RWPE2 (cell line): ENCODE measurements at regions not wholly inside any gene's neighbourhood (a gene's known extent, or its start where the extent isn't known, plus 50 kb on each side); places are given as distances from the start of the nearest gene placed in this dataset.
"Not testable (repeated sequence)": the region's sequence is repeated elsewhere in the genome, so short reads cannot be mapped to it uniquely, and the experiment has no call there.

Source experiments
- ATAC-seq: fragments of 200-7000 bp; cut with Tn5 transposase; 3 replicates; pipeline ENCODE4 v1.9.1; 2021; ENCODE audit warnings: low read depth
- DNase-seq: peaks from one replicate; pipeline ENCODE4 v3.0.0-alpha.2; 2020; ENCODE audit warnings: low spot score
- H3K27ac ChIP-seq: fragments of 450-650 bp; 2 replicates; pipeline ENCODE4 v1.5.1; 2017; ENCODE audit warnings: mild to moderate bottlenecking; ENCODE audit not compliant: poor library complexity, severe bottlenecking
- H3K27me3 ChIP-seq: fragments of 250-450 bp; sonication (Bioruptor Pico); 2 replicates; pipeline ENCODE4 v1.5.1; 2021; ENCODE audit warnings: mild to moderate bottlenecking, moderate library complexity; ENCODE audit not compliant: insufficient read depth, poor library complexity, severe bottlenecking
- H3K36me3 ChIP-seq: fragments of 250-450 bp; sonication (Bioruptor Pico); 2 replicates; pipeline ENCODE4 v1.5.1; 2020; ENCODE audit warnings: low read depth, mild to moderate bottlenecking, moderate library complexity
- H3K4me1 ChIP-seq: fragments of 250-450 bp; sonication (Bioruptor Pico); 2 replicates; pipeline ENCODE4 v1.5.1; 2021; ENCODE audit warnings: mild to moderate bottlenecking, moderate library complexity; ENCODE audit not compliant: insufficient read depth, poor library complexity, severe bottlenecking
- H3K4me3 ChIP-seq: fragments of 250-450 bp; sonication (Bioruptor Pico); 2 replicates; pipeline ENCODE4 v1.5.1; 2021; ENCODE audit warnings: mild to moderate bottlenecking, moderate library complexity; ENCODE audit not compliant: severe bottlenecking
- H3K9me3 ChIP-seq: fragments of 250-450 bp; sonication (Bioruptor Pico); 2 replicates; pipeline ENCODE4 v1.5.1; 2021; ENCODE audit warnings: mild to moderate bottlenecking, moderate library complexity; ENCODE audit not compliant: severe bottlenecking
- CTCF ChIP-seq: fragments of 450-650 bp; IDR thresholded peaks from one replicate; pipeline ENCODE4 v1.5.1; 2017; ENCODE audit warnings: mild to moderate bottlenecking, moderate library complexity; ENCODE audit not compliant: poor library complexity, severe bottlenecking

DNA sequence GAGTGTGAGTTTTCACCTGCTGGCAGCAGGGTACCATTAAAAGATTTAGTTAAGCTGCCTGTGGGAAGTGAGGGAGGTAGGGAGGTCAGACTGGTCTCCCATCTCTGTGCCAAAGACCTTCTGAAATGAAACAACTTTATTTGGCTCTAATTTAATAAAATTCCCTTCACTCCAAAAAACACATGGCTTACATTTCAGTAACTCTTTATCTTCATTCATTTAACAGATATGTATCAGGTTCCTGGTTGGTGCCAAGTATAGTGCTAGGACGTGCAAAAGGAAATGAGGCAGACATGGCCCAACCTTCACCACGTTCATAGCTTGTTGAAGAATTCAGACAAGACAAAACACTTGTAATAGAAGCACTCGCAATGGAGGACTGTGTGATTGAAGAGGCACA is 282.3 kb downstream of the SEC16B start:
- Histone ChIP-seq H3K36me3 (no peaks in the 10 kb centered on the region), H3K27ac (no peak overlapping the region), H3K9me3 (no peaks in the 10 kb centered on the region), H3K27me3 (no peaks in the 10 kb centered on the region), H3K4me3 (no peak overlapping the region), H3K4me1 (no peaks in the 10 kb centered on the region)
- ATAC-seq (no peak), DNase-seq (no peak)
- TF ChIP-seq CTCF: no peak

- no peaks in the 10 kb centered on the region for H3K36me3 ChIP-seq
- no peaks in the 10 kb centered on the region for H3K4me1 ChIP-seq
- no peak for TF ChIP-seq CTCF
- no peaks in the 10 kb centered on the region for H3K9me3 ChIP-seq
- H3K27ac ChIP-seq: no peak overlapping the region
- ATAC-seq: no peak
- no peak for DNase-seq
- H3K27me3 ChIP-seq: no peaks in the 10 kb centered on the region
- H3K4me3 ChIP-seq: no peak overlapping the region
These were observed 282.9 kb downstream of the SEC16B start for GRCh38 chr1:177686933-177687332.

- no peaks in the 10 kb centered on the region for H3K4me1 ChIP-seq
- no peak for TF ChIP-seq CTCF
- H3K9me3 ChIP-seq: no peaks in the 10 kb centered on the region
- peaks cover 1% of the 10 kb centered on the region for H3K27me3 ChIP-seq
- ATAC-seq (no peak), DNase-seq (no peak)
- H3K27ac ChIP-seq: no peak overlapping the region
- H3K4me3 ChIP-seq: no peak overlapping the region
- no peaks in the 10 kb centered on the region for H3K36me3 ChIP-seq
These were observed 300.7 kb downstream of the SEC16B start for GRCh38 chr1:177669161-177669560.

GRCh38 chr1:177665935-177666334 is 303.9 kb downstream of the SEC16B start:
- no peak for ATAC-seq
- peaks cover 3% of the 10 kb centered on the region for H3K27me3 ChIP-seq
- no peak overlapping the region for H3K4me3 ChIP-seq
- H3K9me3 ChIP-seq: no peaks in the 10 kb centered on the region
- no peak for TF ChIP-seq CTCF
- H3K4me1 ChIP-seq: no peaks in the 10 kb centered on the region
- no peak overlapping the region for H3K27ac ChIP-seq
- no peaks in the 10 kb centered on the region for H3K36me3 ChIP-seq
- no peak for DNase-seq

DNA sequence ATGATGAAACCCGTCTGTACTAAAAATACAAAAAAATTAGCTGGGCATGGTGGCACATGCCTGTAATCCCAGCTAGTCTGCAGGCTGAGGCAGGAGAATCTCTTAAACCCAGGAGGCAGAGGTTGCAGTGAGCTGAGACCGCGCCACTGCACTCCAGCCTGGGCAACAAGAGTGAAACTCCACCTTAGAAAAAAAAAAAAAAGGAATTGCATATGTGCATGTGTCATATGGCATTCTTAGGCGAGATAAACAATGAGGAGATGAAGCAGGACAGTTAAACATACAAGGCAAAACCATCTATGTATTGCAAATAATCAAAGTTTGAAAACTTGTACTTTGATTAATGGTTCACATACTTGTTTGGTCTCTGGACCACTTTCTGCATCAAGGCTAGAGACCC is 305.1 kb downstream of the SEC16B start:
- not testable (repeated sequence) for H3K9me3 ChIP-seq, DNase-seq, H3K4me3 ChIP-seq, H3K4me1 ChIP-seq, ATAC-seq, H3K27ac ChIP-seq, H3K36me3 ChIP-seq, H3K27me3 ChIP-seq

DNA sequence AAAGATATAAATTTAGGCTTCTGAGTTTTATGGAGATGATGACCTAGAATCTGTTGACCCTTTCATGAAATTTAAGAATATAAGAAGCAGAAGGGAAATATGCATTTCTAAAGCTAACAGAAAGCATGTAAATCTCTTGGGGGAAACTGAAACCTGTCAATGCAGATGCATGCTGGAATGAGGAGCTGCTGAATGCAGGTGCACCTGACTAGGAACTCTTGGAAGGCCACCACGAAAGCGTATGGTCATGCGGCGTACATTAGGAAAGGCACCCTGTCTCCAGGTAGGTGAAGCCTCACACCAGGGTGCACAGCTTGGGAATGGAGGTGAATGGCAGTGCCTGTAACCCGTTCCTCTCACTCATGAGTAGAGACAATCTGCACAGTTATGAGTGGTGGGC is 309.7 kb downstream of the SEC16B start:
- Histone ChIP-seq H3K9me3 (no peaks in the 10 kb centered on the region), H3K27ac (no peak overlapping the region), H3K4me1 (no peaks in the 10 kb centered on the region), H3K4me3 (no peak overlapping the region), H3K36me3 (no peaks in the 10 kb centered on the region), H3K27me3 (peaks cover 3% of the 10 kb centered on the region)
- DNase-seq (no peak), ATAC-seq (no peak)
- no peak for TF ChIP-seq CTCF
